IMR-90 (cell line): ENCODE measurements at regions not wholly inside any gene's neighbourhood (a gene's known extent, or its start where the extent isn't known, plus 50 kb on each side); places are given as distances from the start of the nearest gene placed in this dataset.

Experiments used
- POLR2A ChIP-seq: IDR thresholded peaks from 2 replicates; pipeline ENCODE4 v1.6.1; 2012; ENCODE audit warnings: mild to moderate bottlenecking, low read depth, low read length
- SMC3 ChIP-seq: fragments of 150-350 bp; IDR thresholded peaks from 2 replicates; pipeline ENCODE4 v1.6.1; 2016; ENCODE audit warnings: low read depth, mild to moderate bottlenecking, antibody characterized with exemption, low read length, moderate library complexity
- TF ChIP-seq, protein P1 (sequence below): conservative IDR thresholded peaks from 2 replicates; pipeline ENCODE4 v1.5.1; 2012; ENCODE audit warnings: mild to moderate bottlenecking, low read depth, low read length, improper control_type of control experiment

DNA sequence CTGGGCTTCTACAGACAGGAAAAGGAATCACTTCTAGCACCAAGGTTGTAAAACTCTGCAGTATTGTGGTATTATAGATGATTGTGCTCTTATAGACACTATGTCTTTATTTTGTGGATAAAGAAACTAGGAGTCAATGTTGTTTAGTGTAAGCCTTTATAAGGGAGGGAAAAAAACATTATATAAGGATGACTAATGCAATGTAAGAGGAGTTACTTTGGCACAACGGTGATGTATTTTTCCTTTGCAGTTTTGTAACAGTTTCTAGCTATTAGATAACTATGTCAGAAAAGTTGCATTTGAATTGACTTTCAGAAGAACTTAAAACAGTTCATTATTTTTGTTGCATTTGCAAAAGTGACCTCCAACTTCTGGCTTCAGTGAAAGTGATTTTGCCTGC lies 545.4 kb downstream of the CCDC85A start:
- no peak for TF ChIP-seq POLR2A
- TF ChIP-seq, protein P1, sequence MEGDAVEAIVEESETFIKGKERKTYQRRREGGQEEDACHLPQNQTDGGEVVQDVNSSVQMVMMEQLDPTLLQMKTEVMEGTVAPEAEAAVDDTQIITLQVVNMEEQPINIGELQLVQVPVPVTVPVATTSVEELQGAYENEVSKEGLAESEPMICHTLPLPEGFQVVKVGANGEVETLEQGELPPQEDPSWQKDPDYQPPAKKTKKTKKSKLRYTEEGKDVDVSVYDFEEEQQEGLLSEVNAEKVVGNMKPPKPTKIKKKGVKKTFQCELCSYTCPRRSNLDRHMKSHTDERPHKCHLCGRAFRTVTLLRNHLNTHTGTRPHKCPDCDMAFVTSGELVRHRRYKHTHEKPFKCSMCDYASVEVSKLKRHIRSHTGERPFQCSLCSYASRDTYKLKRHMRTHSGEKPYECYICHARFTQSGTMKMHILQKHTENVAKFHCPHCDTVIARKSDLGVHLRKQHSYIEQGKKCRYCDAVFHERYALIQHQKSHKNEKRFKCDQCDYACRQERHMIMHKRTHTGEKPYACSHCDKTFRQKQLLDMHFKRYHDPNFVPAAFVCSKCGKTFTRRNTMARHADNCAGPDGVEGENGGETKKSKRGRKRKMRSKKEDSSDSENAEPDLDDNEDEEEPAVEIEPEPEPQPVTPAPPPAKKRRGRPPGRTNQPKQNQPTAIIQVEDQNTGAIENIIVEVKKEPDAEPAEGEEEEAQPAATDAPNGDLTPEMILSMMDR = no peak
- no peak for TF ChIP-seq SMC3
